ENCODE measurements at regions not wholly inside any gene's neighbourhood (a gene's known extent, or its start where the extent isn't known, plus 50 kb on each side); places are given as distances from the start of the nearest gene placed in this dataset.

- Histone ChIP-seq H3K27me3 (ENCODE audit: control insufficient read depth in 1 of 2, insufficient read depth in 1 of 2, low read length in 2 of 2) (no peaks in the 10 kb centered on the region), H3K14ac (ENCODE audit: low read length in 2 of 2) (no peak overlapping the region), H2BK120ac (ENCODE audit: low read depth, low read length) (no peak overlapping the region)
Observed at GRCh38 chr7:41811941-41812340, 109.1 kb upstream of the INHBA start.

GRCh38 chr7:41809940-41810576 is 107.2 kb upstream of the INHBA start:
- no peak overlapping the region for H2BK15ac ChIP-seq (ENCODE audit: low read depth, poor library complexity, severe bottlenecking)
- no peak overlapping the region for H4K91ac ChIP-seq (ENCODE audit: low read length)
- H3K4me1 ChIP-seq (ENCODE audit: control insufficient read depth, insufficient read depth, low read depth, low read length): peaks cover 4% of the 10 kb centered on the region
- DNase-seq: no peak
- H2AK5ac ChIP-seq (ENCODE audit: low read length, severe bottlenecking): peak overlapping the region; percentile 36
- H3K4ac ChIP-seq (ENCODE audit: low read depth in 1 of 2, low read length in 2 of 2): no peak overlapping the region
- H3K4me3 ChIP-seq (ENCODE audit: insufficient read depth in 1 of 2, low read depth in 1 of 2, low read length in 2 of 2): no peak overlapping the region
- no peaks in the 10 kb centered on the region for H3K36me3 ChIP-seq (ENCODE audit: control insufficient read depth in 1 of 2, insufficient read depth in 2 of 2, low read depth in 1 of 2, low read length in 2 of 2)
- no peaks in the 10 kb centered on the region for H3K79me1 ChIP-seq (replicated peaks; ENCODE audit: low read length, poor library complexity, severe bottlenecking)
- H3K4me2 ChIP-seq (ENCODE audit: low read length, poor library complexity, severe bottlenecking): no peak overlapping the region
- no peak overlapping the region for H3K23ac ChIP-seq (ENCODE audit: low read length in 2 of 2)
- no peaks in the 10 kb centered on the region for H3K9me3 ChIP-seq (ENCODE audit: control insufficient read depth, low read length)
- no peak overlapping the region for H3K14ac ChIP-seq (ENCODE audit: low read length in 2 of 2)
- H2BK12ac ChIP-seq (ENCODE audit: low read length in 2 of 2): no peak overlapping the region
- H3K27ac ChIP-seq (ENCODE audit: low read length, poor library complexity, severe bottlenecking): no peak overlapping the region
- no peak overlapping the region for H3K18ac ChIP-seq (ENCODE audit: low read depth in 1 of 2, low read length in 2 of 2)
- H3K27me3 ChIP-seq (ENCODE audit: control insufficient read depth in 1 of 2, insufficient read depth in 1 of 2, low read length in 2 of 2): no peaks in the 10 kb centered on the region
- H3K9ac ChIP-seq (ENCODE audit: low read length): no peak overlapping the region
- no peak overlapping the region for H2BK5ac ChIP-seq (ENCODE audit: low read depth, low read length, poor library complexity, severe bottlenecking)
- no peak overlapping the region for H2BK120ac ChIP-seq (ENCODE audit: low read depth, low read length)
- H2AFZ ChIP-seq (ENCODE audit: low read depth, low read length): no peak overlapping the region
- 95% methylated on average over 13 of the region's 13 CpGs for WGBS
- no peak overlapping the region for H4K8ac ChIP-seq (ENCODE audit: low read length)

More at GRCh38 chr7:41811941-41812340, 109.1 kb upstream of the INHBA start:
- H3K18ac ChIP-seq (ENCODE audit: low read depth in 1 of 2, low read length in 2 of 2): no peak overlapping the region
- H4K91ac ChIP-seq (ENCODE audit: low read length): no peak overlapping the region
- no peak overlapping the region for H2BK15ac ChIP-seq (ENCODE audit: low read depth, poor library complexity, severe bottlenecking)
- no peaks in the 10 kb centered on the region for H3K9me3 ChIP-seq (ENCODE audit: control insufficient read depth, low read length)
- H3K4ac ChIP-seq (ENCODE audit: low read depth in 1 of 2, low read length in 2 of 2): no peak overlapping the region
- H3K4me2 ChIP-seq (ENCODE audit: low read length, poor library complexity, severe bottlenecking): no peak overlapping the region
- H3K23ac ChIP-seq (ENCODE audit: low read length in 2 of 2): no peak overlapping the region
- no peak overlapping the region for H3K4me3 ChIP-seq (ENCODE audit: insufficient read depth in 1 of 2, low read depth in 1 of 2, low read length in 2 of 2)
- no peaks in the 10 kb centered on the region for H3K36me3 ChIP-seq (ENCODE audit: control insufficient read depth in 1 of 2, insufficient read depth in 2 of 2, low read depth in 1 of 2, low read length in 2 of 2)
- no peak overlapping the region for H2AK5ac ChIP-seq (ENCODE audit: low read length, severe bottlenecking)
- no peak overlapping the region for H4K8ac ChIP-seq (ENCODE audit: low read length)
- H2AFZ ChIP-seq (ENCODE audit: low read depth, low read length): no peak overlapping the region
- no peak overlapping the region for H2BK5ac ChIP-seq (ENCODE audit: low read depth, low read length, poor library complexity, severe bottlenecking)
- peaks cover 11% of the 10 kb centered on the region for H3K4me1 ChIP-seq (ENCODE audit: control insufficient read depth, insufficient read depth, low read depth, low read length)
- no peak overlapping the region for H3K9ac ChIP-seq (ENCODE audit: low read length)
- no peaks in the 10 kb centered on the region for H3K79me1 ChIP-seq (replicated peaks; ENCODE audit: low read length, poor library complexity, severe bottlenecking)
- no peak overlapping the region for H2BK12ac ChIP-seq (ENCODE audit: low read length in 2 of 2)
- no peak for DNase-seq
- H3K27ac ChIP-seq (ENCODE audit: low read length, poor library complexity, severe bottlenecking): no peak overlapping the region

GRCh38 chr7:41809529-41809939 is 106.6 kb upstream of the INHBA start:
- Histone ChIP-seq H2AFZ (ENCODE audit: low read depth, low read length) (no peak overlapping the region), H3K4me3 (ENCODE audit: insufficient read depth in 1 of 2, low read depth in 1 of 2, low read length in 2 of 2) (no peak overlapping the region), H3K27ac (ENCODE audit: low read length, poor library complexity, severe bottlenecking) (no peak overlapping the region), H3K9ac (ENCODE audit: low read length) (no peak overlapping the region), H3K4me1 (ENCODE audit: control insufficient read depth, insufficient read depth, low read depth, low read length) (peaks cover 4% of the 10 kb centered on the region), H3K27me3 (ENCODE audit: control insufficient read depth in 1 of 2, insufficient read depth in 1 of 2, low read length in 2 of 2) (no peaks in the 10 kb centered on the region), H3K23ac (ENCODE audit: low read length in 2 of 2) (no peak overlapping the region), H2BK15ac (ENCODE audit: low read depth, poor library complexity, severe bottlenecking) (no peak overlapping the region), H2AK5ac (ENCODE audit: low read length, severe bottlenecking) (no peak overlapping the region), H3K79me1 (replicated peaks; ENCODE audit: low read length, poor library complexity, severe bottlenecking) (no peaks in the 10 kb centered on the region), H3K36me3 (ENCODE audit: control insufficient read depth in 1 of 2, insufficient read depth in 2 of 2, low read depth in 1 of 2, low read length in 2 of 2) (no peaks in the 10 kb centered on the region), H2BK5ac (ENCODE audit: low read depth, low read length, poor library complexity, severe bottlenecking) (no peak overlapping the region), H2BK120ac (ENCODE audit: low read depth, low read length) (no peak overlapping the region), H4K8ac (ENCODE audit: low read length) (no peak overlapping the region), H3K14ac (ENCODE audit: low read length in 2 of 2) (no peak overlapping the region), H2BK12ac (ENCODE audit: low read length in 2 of 2) (no peak overlapping the region), H3K4ac (ENCODE audit: low read depth in 1 of 2, low read length in 2 of 2) (no peak overlapping the region), H3K9me3 (ENCODE audit: control insufficient read depth, low read length) (no peaks in the 10 kb centered on the region), H3K4me2 (ENCODE audit: low read length, poor library complexity, severe bottlenecking) (no peak overlapping the region), H3K18ac (ENCODE audit: low read depth in 1 of 2, low read length in 2 of 2) (no peak overlapping the region), H4K91ac (ENCODE audit: low read length) (no peak overlapping the region)
- DNase-seq: peak; percentile 73
- WGBS: 83% methylated on average over 1 of the region's 1 CpG

- Histone ChIP-seq H3K9ac (ENCODE audit: low read length) (no peak overlapping the region), H2AK5ac (ENCODE audit: low read length, severe bottlenecking) (no peak overlapping the region), H4K91ac (ENCODE audit: low read length) (no peak overlapping the region), H3K27ac (ENCODE audit: low read length, poor library complexity, severe bottlenecking) (no peak overlapping the region), H4K8ac (ENCODE audit: low read length) (no peak overlapping the region), H2BK5ac (ENCODE audit: low read depth, low read length, poor library complexity, severe bottlenecking) (no peak overlapping the region), H3K9me3 (ENCODE audit: control insufficient read depth, low read length) (no peaks in the 10 kb centered on the region), H3K27me3 (ENCODE audit: control insufficient read depth in 1 of 2, insufficient read depth in 1 of 2, low read length in 2 of 2) (no peaks in the 10 kb centered on the region), H3K79me1 (replicated peaks; ENCODE audit: low read length, poor library complexity, severe bottlenecking) (no peaks in the 10 kb centered on the region), H2AFZ (ENCODE audit: low read depth, low read length) (no peak overlapping the region), H3K4me3 (ENCODE audit: insufficient read depth in 1 of 2, low read depth in 1 of 2, low read length in 2 of 2) (no peak overlapping the region), H2BK15ac (ENCODE audit: low read depth, poor library complexity, severe bottlenecking) (no peak overlapping the region), H3K36me3 (ENCODE audit: control insufficient read depth in 1 of 2, insufficient read depth in 2 of 2, low read depth in 1 of 2, low read length in 2 of 2) (no peaks in the 10 kb centered on the region), H2BK12ac (ENCODE audit: low read length in 2 of 2) (no peak overlapping the region), H3K23ac (ENCODE audit: low read length in 2 of 2) (no peak overlapping the region), H3K4me2 (ENCODE audit: low read length, poor library complexity, severe bottlenecking) (no peak overlapping the region), H3K4me1 (ENCODE audit: control insufficient read depth, insufficient read depth, low read depth, low read length) (peaks cover 4% of the 10 kb centered on the region), H3K14ac (ENCODE audit: low read length in 2 of 2) (no peak overlapping the region), H2BK120ac (ENCODE audit: low read depth, low read length) (no peak overlapping the region), H3K18ac (ENCODE audit: low read depth in 1 of 2, low read length in 2 of 2) (no peak overlapping the region), H3K4ac (ENCODE audit: low read depth in 1 of 2, low read length in 2 of 2) (no peak overlapping the region)
- WGBS: 100% methylated on average over 1 of the region's 2 CpGs
- DNase-seq: no peak
Observed at GRCh38 chr7:41809116-41809515, 106.2 kb upstream of the INHBA start.
